Fibroblast of lung (primary cell): ENCODE measurements at regions not wholly inside any gene's neighbourhood (a gene's known extent, or its start where the extent isn't known, plus 50 kb on each side); places are given as distances from the start of the nearest gene placed in this dataset.

ENCODE experiments used
- DNase-seq, 2 donors: peaks; one replicate each; pipeline versions ENCODE4 v3.0.0 to v3.0.0-alpha.2; 2010; ENCODE audit warnings: low read depth in 2 of 2
- H2AFZ ChIP-seq: 2 replicates; pipeline ENCODE4 v1.5.1; 2012; ENCODE audit warnings: low read length, control low read depth, inconsistent platforms
- H3K27ac ChIP-seq: 2 replicates; pipeline ENCODE4 v1.5.1; 2011; ENCODE audit warnings: low read length, control low read depth; ENCODE audit not compliant: insufficient read depth
- H3K27me3 ChIP-seq: 2 replicates; pipeline ENCODE4 v1.5.1; 2011; ENCODE audit warnings: mild to moderate bottlenecking, low read length; ENCODE audit not compliant: control insufficient read depth, insufficient read depth
- H3K36me3 ChIP-seq: 2 replicates; pipeline ENCODE4 v1.5.1; 2011; ENCODE audit warnings: low read length; ENCODE audit not compliant: control insufficient read depth, insufficient read depth
- H3K4me1 ChIP-seq: 2 replicates; pipeline ENCODE4 v1.5.1; 2011; ENCODE audit warnings: low read length; ENCODE audit not compliant: control insufficient read depth, insufficient read depth; ENCODE audit errors: extremely low read depth
- H3K4me2 ChIP-seq: 2 replicates; pipeline ENCODE4 v1.5.1; 2011; ENCODE audit warnings: low read length, control low read depth; ENCODE audit not compliant: insufficient read depth; ENCODE audit errors: extremely low read depth
- H3K4me3 ChIP-seq, 4 experiments: fragments of 200-600 bp in 1 of 4; sonication (generic) in 1 of 4; replicated peaks in 1 of 4; 2 replicates each; pipeline ENCODE4 v1.5.1; 2011 to 2016; ENCODE audit warnings: low read length in 4 of 4, low read depth in 3 of 4, mild to moderate bottlenecking in 3 of 4, control low read depth in 2 of 4, inconsistent platforms in 1 of 4, mixed read lengths in 1 of 4; ENCODE audit not compliant: insufficient read depth in 1 of 4; ENCODE audit errors: control extremely low read depth in 1 of 4
- H3K79me2 ChIP-seq: 2 replicates; pipeline ENCODE4 v1.5.1; 2012; ENCODE audit warnings: mild to moderate bottlenecking, low read length, inconsistent platforms; ENCODE audit not compliant: control insufficient read depth, insufficient read depth
- H3K9ac ChIP-seq: 2 replicates; pipeline ENCODE4 v1.5.1; 2011; ENCODE audit warnings: mild to moderate bottlenecking, low read length, control low read depth; ENCODE audit not compliant: insufficient read depth
- H3K9me3 ChIP-seq: 2 replicates; pipeline ENCODE4 v1.5.1; 2012; ENCODE audit warnings: low read depth, low read length; ENCODE audit not compliant: control insufficient read depth, insufficient read depth
- H4K20me1 ChIP-seq: 2 replicates; pipeline ENCODE4 v1.5.1; 2011; ENCODE audit warnings: low read length; ENCODE audit not compliant: control insufficient read depth, insufficient read depth; ENCODE audit errors: extremely low read depth
- EZH2 ChIP-seq: IDR thresholded peaks from 2 replicates; pipeline ENCODE4 v1.5.1; 2012; ENCODE audit warnings: low read length, control low read depth, mild to moderate bottlenecking; ENCODE audit errors: missing control alignments
- TF ChIP-seq, protein P1 (sequence below), 2 donors: IDR thresholded peaks in 1 of 2; conservative IDR thresholded peaks in 1 of 2; 1 replicate in 1 of 2; 2 replicates in 1 of 2; pipeline ENCODE4 v1.5.1; 2011 to 2012; ENCODE audit warnings: low read length in 2 of 2, control low read depth in 1 of 2, inconsistent platforms in 1 of 2, low read depth in 1 of 2, mild to moderate bottlenecking in 1 of 2

DNA sequence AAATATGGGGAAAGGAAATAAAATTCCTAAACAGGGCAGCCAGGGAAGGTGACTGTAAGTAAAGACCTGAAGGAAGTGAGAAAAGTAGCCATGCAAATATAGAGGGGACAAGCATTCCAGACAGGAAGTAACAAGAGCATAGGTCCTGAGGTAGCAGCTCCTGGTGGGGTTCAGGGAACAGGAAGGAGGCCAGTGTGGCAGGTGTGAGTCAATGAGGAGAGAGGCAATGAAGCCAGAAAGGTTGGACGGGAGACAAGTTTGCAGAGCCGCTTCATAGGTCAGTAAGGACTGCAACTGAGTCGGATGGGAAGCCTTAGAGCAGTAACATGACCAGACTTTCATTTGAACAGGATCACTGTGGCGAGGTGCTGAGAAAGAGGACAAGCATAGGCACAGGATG lies 150.9 kb downstream of the METTL4 start:
- no peak for TF ChIP-seq EZH2
- TF ChIP-seq, protein P1, sequence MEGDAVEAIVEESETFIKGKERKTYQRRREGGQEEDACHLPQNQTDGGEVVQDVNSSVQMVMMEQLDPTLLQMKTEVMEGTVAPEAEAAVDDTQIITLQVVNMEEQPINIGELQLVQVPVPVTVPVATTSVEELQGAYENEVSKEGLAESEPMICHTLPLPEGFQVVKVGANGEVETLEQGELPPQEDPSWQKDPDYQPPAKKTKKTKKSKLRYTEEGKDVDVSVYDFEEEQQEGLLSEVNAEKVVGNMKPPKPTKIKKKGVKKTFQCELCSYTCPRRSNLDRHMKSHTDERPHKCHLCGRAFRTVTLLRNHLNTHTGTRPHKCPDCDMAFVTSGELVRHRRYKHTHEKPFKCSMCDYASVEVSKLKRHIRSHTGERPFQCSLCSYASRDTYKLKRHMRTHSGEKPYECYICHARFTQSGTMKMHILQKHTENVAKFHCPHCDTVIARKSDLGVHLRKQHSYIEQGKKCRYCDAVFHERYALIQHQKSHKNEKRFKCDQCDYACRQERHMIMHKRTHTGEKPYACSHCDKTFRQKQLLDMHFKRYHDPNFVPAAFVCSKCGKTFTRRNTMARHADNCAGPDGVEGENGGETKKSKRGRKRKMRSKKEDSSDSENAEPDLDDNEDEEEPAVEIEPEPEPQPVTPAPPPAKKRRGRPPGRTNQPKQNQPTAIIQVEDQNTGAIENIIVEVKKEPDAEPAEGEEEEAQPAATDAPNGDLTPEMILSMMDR (conservative IDR thresholded peaks at IDR 0.05 in 1 of 2, IDR thresholded peaks at IDR 0.05 in 1 of 2; ENCODE audit: low read depth in 1 of 2, low read length in 2 of 2), result no peak
- Histone ChIP-seq H3K27me3 (no peaks in the 10 kb centered on the region), H3K36me3 (no peaks in the 10 kb centered on the region), H3K27ac (no peak overlapping the region), H4K20me1 (no peaks in the 10 kb centered on the region), H3K9ac (no peak overlapping the region), H3K4me1 (no peaks in the 10 kb centered on the region), H3K4me2 (no peak overlapping the region), H2AFZ (no peak overlapping the region), H3K79me2 (no peaks in the 10 kb centered on the region), H3K4me3 (no peak overlapping the region), H3K9me3 (no peaks in the 10 kb centered on the region)
- DNase-seq, result no peak

GRCh38 chr18:2423761-2424160 lies 147.5 kb downstream of the METTL4 start:
- no peaks in the 10 kb centered on the region for H3K4me1 ChIP-seq
- H3K27ac ChIP-seq, result no peak overlapping the region
- H3K9ac ChIP-seq, result no peak overlapping the region
- TF ChIP-seq, protein P1 (conservative IDR thresholded peaks at IDR 0.05 in 1 of 2, IDR thresholded peaks at IDR 0.05 in 1 of 2; ENCODE audit: low read depth in 1 of 2, low read length in 2 of 2), result no peak
- no peak for TF ChIP-seq EZH2
- H3K4me3 ChIP-seq, result no peak overlapping the region
- H3K27me3 ChIP-seq, result no peaks in the 10 kb centered on the region
- H3K4me2 ChIP-seq, result no peak overlapping the region
- H2AFZ ChIP-seq, result no peak overlapping the region
- no peaks in the 10 kb centered on the region for H3K79me2 ChIP-seq
- DNase-seq, result no peak
- no peaks in the 10 kb centered on the region for H3K36me3 ChIP-seq
- H3K9me3 ChIP-seq, result no peaks in the 10 kb centered on the region
- no peaks in the 10 kb centered on the region for H4K20me1 ChIP-seq

DNA sequence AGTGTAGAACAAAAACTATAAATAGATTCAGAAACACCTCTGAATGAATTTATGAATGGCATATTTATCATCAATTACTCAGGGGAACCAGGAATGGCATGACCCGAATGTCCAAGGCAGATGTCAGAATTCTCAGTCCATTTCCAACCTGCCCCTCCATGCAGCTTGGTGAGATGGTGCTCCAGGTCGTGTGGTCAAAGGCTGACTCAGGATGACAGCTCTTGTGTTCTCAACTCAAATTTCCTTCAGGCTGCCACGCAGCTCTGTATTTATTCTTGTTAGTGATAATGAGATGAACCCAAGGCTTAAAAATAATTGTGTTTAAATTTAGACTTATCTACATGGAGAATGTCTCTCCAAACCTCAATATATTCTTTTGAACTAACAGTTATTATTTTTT lies 146.9 kb downstream of the METTL4 start:
- H3K9ac ChIP-seq, result no peak overlapping the region
- no peaks in the 10 kb centered on the region for H3K27me3 ChIP-seq
- no peak for DNase-seq
- H3K9me3 ChIP-seq, result no peaks in the 10 kb centered on the region
- H3K4me3 ChIP-seq, result no peak overlapping the region
- no peaks in the 10 kb centered on the region for H3K4me1 ChIP-seq
- no peaks in the 10 kb centered on the region for H3K36me3 ChIP-seq
- H3K27ac ChIP-seq, result no peak overlapping the region
- no peaks in the 10 kb centered on the region for H3K79me2 ChIP-seq
- no peaks in the 10 kb centered on the region for H4K20me1 ChIP-seq
- no peak for TF ChIP-seq EZH2
- TF ChIP-seq, protein P1 (conservative IDR thresholded peaks at IDR 0.05 in 1 of 2, IDR thresholded peaks at IDR 0.05 in 1 of 2; ENCODE audit: low read depth in 1 of 2, low read length in 2 of 2), result no peak
- H3K4me2 ChIP-seq, result no peak overlapping the region
- H2AFZ ChIP-seq, result no peak overlapping the region
